Peyer's patch (tissue), 4 donors: ENCODE measurements at regions not wholly inside any gene's neighbourhood (a gene's known extent, or its start where the extent isn't known, plus 50 kb on each side); places are given as distances from the start of the nearest gene placed in this dataset.

Experiments used
- CTCF ChIP-seq, 6 experiments: fragments of 450-650 bp in 4 of 6; fragments of 200-600 bp in 2 of 6; sonication (generic) in 1 of 6; IDR thresholded peaks; one replicate each; pipeline ENCODE4 v1.5.1; 2017 to 2019; ENCODE audit warnings: antibody characterized with exemption in 6 of 6, mild to moderate bottlenecking in 3 of 6, moderate library complexity in 1 of 6
- POLR2A ChIP-seq, 2 donors: fragments of 450-650 bp; IDR thresholded peaks; one replicate each; pipeline ENCODE4 v1.5.1; 2017; ENCODE audit warnings: antibody characterized with exemption in 2 of 2, mild to moderate bottlenecking in 2 of 2, moderate library complexity in 2 of 2

DNA sequence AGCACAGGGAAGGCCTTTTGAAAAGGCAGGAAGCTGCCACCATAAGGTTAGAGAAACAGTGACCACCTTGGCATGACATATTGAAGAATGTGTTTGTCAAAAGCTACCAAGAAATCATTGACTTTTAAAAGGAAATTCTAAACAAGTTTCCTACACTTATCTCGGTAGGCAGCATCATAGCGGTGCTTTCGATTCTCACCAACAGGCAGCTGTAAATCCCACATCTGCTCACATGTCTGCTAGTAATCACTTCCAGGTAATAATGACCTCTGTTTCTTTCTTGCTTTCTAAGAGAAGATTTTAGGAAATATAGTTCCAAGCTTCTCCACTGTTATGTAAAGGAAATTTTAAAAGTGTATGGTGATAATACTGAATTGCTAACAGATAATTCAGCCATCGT is 821.1 kb upstream of the FOXG1 start:
- TF ChIP-seq CTCF (IDR thresholded peaks at IDR 0.05), result no peak
- TF ChIP-seq POLR2A (IDR thresholded peaks at IDR 0.05), result no peak
